ENCODE measurements at regions not wholly inside any gene's neighbourhood (a gene's known extent, or its start where the extent isn't known, plus 50 kb on each side); places are given as distances from the start of the nearest gene placed in this dataset.

GRCh38 chr9:673966-674526 lies 167.5 kb upstream of the DMRT1 start:
- intact Hi-C loops (cut with DNase I), result no loop called here
- no peaks in the 10 kb centered on the region for H3K9me3 ChIP-seq
- no peak for ATAC-seq

GRCh38 chr9:675697-676370 lies 165.7 kb upstream of the DMRT1 start:
- WGBS, 2 donors, result 65 to 73% methylated on average over 4 of the region's 4 CpGs
- H3K4me3 ChIP-seq, result no peak overlapping the region
- H3K36me3 ChIP-seq (replicated peaks in 1 of 2; ENCODE audit: insufficient read depth in 1 of 2, low read depth in 2 of 2), result no peaks in the 10 kb centered on the region
- no peaks in the 10 kb centered on the region for H3K9me3 ChIP-seq
- no peak overlapping the region for H3K27ac ChIP-seq
- H3K27me3 ChIP-seq, result no peaks in the 10 kb centered on the region
- intact Hi-C loops (cut with DNase I), result no loop called here
- no peak for DNase-seq
- TF ChIP-seq POLR2A (IDR thresholded peaks at IDR 0.05) (no peak), CTCF (IDR thresholded peaks at IDR 0.05) (no peak)
- H3K4me1 ChIP-seq, result peaks cover 15% of the 10 kb centered on the region
- ATAC-seq, result no peak

More at GRCh38 chr9:673966-674526, 167.5 kb upstream of the DMRT1 start:
- Histone ChIP-seq H3K4me3 (no peak overlapping the region), H3K36me3 (replicated peaks in 1 of 2; ENCODE audit: insufficient read depth in 1 of 2, low read depth in 2 of 2) (no peaks in the 10 kb centered on the region), H3K27ac (no peak overlapping the region), H3K27me3 (no peaks in the 10 kb centered on the region), H3K4me1 (peaks cover 15% of the 10 kb centered on the region)
- DNase-seq, result no peak
- 59 to 62% methylated on average over 3 of the region's 3 CpGs for WGBS, 2 donors
- no peak for TF ChIP-seq POLR2A (IDR thresholded peaks at IDR 0.05)
- no peak for TF ChIP-seq CTCF (IDR thresholded peaks at IDR 0.05)

- peak overlapping the region in 2 of 4 donors; percentile 51 to 70 for H3K27ac ChIP-seq
- H3K4me1 ChIP-seq, result peaks cover 15% of the 10 kb centered on the region
- no peaks in the 10 kb centered on the region for H3K9me3 ChIP-seq
- intact Hi-C loops (cut with DNase I), result no loop called here
- no peak for ATAC-seq
- DNase-seq, result peak in 3 of 4 donors; percentile 27 to 54 (median 40)
- TF ChIP-seq POLR2A (IDR thresholded peaks at IDR 0.05) (no peak), CTCF (IDR thresholded peaks at IDR 0.05) (no peak)
- no peaks in the 10 kb centered on the region for H3K36me3 ChIP-seq (replicated peaks in 1 of 2; ENCODE audit: insufficient read depth in 1 of 2, low read depth in 2 of 2)
- no peak overlapping the region for H3K4me3 ChIP-seq
- no peaks in the 10 kb centered on the region for H3K27me3 ChIP-seq
- WGBS, 2 donors, result 38 to 49% methylated on average over 3 of the region's 3 CpGs
Measured at GRCh38 chr9:676780-677438, 164.6 kb upstream of the DMRT1 start.

- H3K27ac ChIP-seq, result peak overlapping the region in 3 of 4 donors; percentile 27 to 70 (median 51)
- no peak for TF ChIP-seq CTCF (IDR thresholded peaks at IDR 0.05)
- TF ChIP-seq POLR2A (IDR thresholded peaks at IDR 0.05), result no peak
- H3K4me3 ChIP-seq, result no peak overlapping the region
- no peaks in the 10 kb centered on the region for H3K27me3 ChIP-seq
- intact Hi-C loops (cut with DNase I), result no loop called here
- peaks cover 19% of the 10 kb centered on the region for H3K4me1 ChIP-seq
- H3K9me3 ChIP-seq, result no peaks in the 10 kb centered on the region
- DNase-seq (no peak), ATAC-seq (no peak)
- no peaks in the 10 kb centered on the region for H3K36me3 ChIP-seq (replicated peaks in 1 of 2; ENCODE audit: insufficient read depth in 1 of 2, low read depth in 2 of 2)
- 53 to 55% methylated on average over 11 of the region's 11 CpGs for WGBS, 2 donors
Measured at GRCh38 chr9:677461-678097, 163.9 kb upstream of the DMRT1 start.

Data from body of pancreas (tissue), 4 donors.